ENCODE measurements at regions not wholly inside any gene's neighbourhood (a gene's known extent, or its start where the extent isn't known, plus 50 kb on each side); places are given as distances from the start of the nearest gene placed in this dataset.

DNA sequence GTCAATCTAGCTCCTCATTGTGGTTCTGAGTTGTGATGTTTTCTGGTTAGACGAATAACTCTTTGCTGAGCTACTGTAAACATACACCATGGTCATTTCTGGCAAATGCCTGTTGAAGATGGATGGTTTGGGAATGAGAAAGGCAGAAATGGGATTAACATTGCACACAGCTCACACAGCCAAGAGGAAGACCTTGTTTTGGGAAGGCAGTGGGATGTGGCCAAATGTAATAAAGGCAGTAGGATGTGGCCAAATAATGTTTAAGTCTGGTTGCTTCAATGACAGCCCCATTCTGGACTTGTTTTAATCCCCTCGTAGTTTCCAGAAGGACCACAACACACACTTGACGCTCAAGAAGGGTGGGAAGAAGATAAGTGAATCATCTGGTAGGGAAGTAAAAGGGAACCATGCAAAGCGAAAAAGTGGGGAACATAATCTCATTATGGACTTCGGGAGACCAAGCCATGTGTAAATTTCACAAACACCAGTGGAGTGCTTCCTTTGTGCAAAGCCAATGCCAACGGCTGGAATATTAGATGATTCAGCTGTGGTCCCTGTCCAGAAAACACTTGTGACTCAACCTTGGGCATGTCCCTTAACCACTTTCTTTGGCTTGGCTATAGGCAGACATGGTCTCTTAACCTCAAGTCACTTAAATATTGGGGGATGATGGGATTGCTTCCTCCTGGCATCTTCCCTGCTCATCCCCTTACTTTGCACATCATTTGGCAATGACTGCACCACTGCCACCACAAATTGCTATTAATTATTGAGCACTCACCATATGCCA is 284.4 kb upstream of the CRY1 start:
- TF ChIP-seq ILK (tag; IDR thresholded peaks at IDR 0.05; ENCODE audit: borderline replicate concordance, low read depth) (no peak), HNRNPUL1 (IDR thresholded peaks at IDR 0.05; ENCODE audit: low read length) (no peak), ZBTB12 (CRISPR knock-in tag; IDR thresholded peaks at IDR 0.05) (no peak), RBM25 (IDR thresholded peaks at IDR 0.05; ENCODE audit: low read depth, low read length, severe bottlenecking) (no peak), ZNF785 (CRISPR knock-in tag; IDR thresholded peaks at IDR 0.05) (no peak), RFX5 (IDR thresholded peaks at IDR 0.05; ENCODE audit: low read depth, low read length) (no peak), LEF1 (IDR thresholded peaks at IDR 0.05) (no peak), CTCF (IDR thresholded peaks at IDR 0.05 in 2 of 3, conservative IDR thresholded peaks at IDR 0.05 in 1 of 3; ENCODE audit: insufficient read depth in 2 of 3, low read depth in 1 of 3, low read length in 3 of 3) (no peak), MXI1 (IDR thresholded peaks at IDR 0.05; ENCODE audit: low read depth, low read length) (no peak), SP2 (IDR thresholded peaks at IDR 0.05; ENCODE audit: extremely low read depth, low read depth, low read length, poor library complexity, severe bottlenecking) (no peak), ZBTB26 (CRISPR knock-in tag; IDR thresholded peaks at IDR 0.05) (no peak), ATF2 (CRISPR knock-in tag; IDR thresholded peaks at IDR 0.05) (no peak), POLR2AphosphoS5 (IDR thresholded peaks at IDR 0.05; ENCODE audit: control insufficient read depth, insufficient read depth, low read depth, low read length) (no peak), HDAC6 (IDR thresholded peaks at IDR 0.05; ENCODE audit: low read depth, low read length) (no peak)
